SHP77 (cell line): ENCODE measurements at regions not wholly inside any gene's neighbourhood (a gene's known extent, or its start where the extent isn't known, plus 50 kb on each side); places are given as distances from the start of the nearest gene placed in this dataset.

Experiments used
- DNase-seq, 2 experiments: peaks; one replicate each; lab custom pipeline; 2025; lab: John Stamatoyannopoulos, UW

- no peak for DNase-seq
Observed at GRCh38 chr9:75544815-75545214, 345.7 kb upstream of the PCSK5 start.

- no peak for DNase-seq
Observed at GRCh38 chr9:75545287-75545686, 345.2 kb upstream of the PCSK5 start.

GRCh38 chr9:75548871-75549270 is 341.6 kb upstream of the PCSK5 start:
- no peak for DNase-seq

GRCh38 chr9:75551861-75552260 is 338.6 kb upstream of the PCSK5 start:
- no peak for DNase-seq

GRCh38 chr9:75552941-75553340 is 337.5 kb upstream of the PCSK5 start:
- no peak for DNase-seq

GRCh38 chr9:75566813-75567212 is 323.7 kb upstream of the PCSK5 start:
- peak; percentile 7 for DNase-seq

- no peak for DNase-seq
Observed at GRCh38 chr9:75570538-75570937, 319.9 kb upstream of the PCSK5 start.

- DNase-seq: no peak
Observed at GRCh38 chr9:75574569-75574968, 315.9 kb upstream of the PCSK5 start.

- no peak for DNase-seq
Observed at GRCh38 chr9:75582870-75583269, 307.6 kb upstream of the PCSK5 start.

GRCh38 chr9:75588808-75589207 is 301.7 kb upstream of the PCSK5 start:
- no peak for DNase-seq

GRCh38 chr9:75589497-75589896 is 301.0 kb upstream of the PCSK5 start:
- no peak for DNase-seq

GRCh38 chr9:75591972-75592371 is 298.5 kb upstream of the PCSK5 start:
- DNase-seq: no peak

- no peak for DNase-seq
Observed at GRCh38 chr9:75592586-75592985, 297.9 kb upstream of the PCSK5 start.

- DNase-seq: no peak
Observed at GRCh38 chr9:75593920-75594319, 296.6 kb upstream of the PCSK5 start.

GRCh38 chr9:75599126-75599525 is 291.3 kb upstream of the PCSK5 start:
- DNase-seq: no peak

GRCh38 chr9:75601280-75601679 is 289.2 kb upstream of the PCSK5 start:
- DNase-seq: no peak

- DNase-seq: no peak
Observed at GRCh38 chr9:75602060-75602459, 288.4 kb upstream of the PCSK5 start.

- no peak for DNase-seq
Observed at GRCh38 chr9:75604661-75605060, 285.8 kb upstream of the PCSK5 start.

GRCh38 chr9:75607521-75607920 is 283.0 kb upstream of the PCSK5 start:
- DNase-seq: no peak

GRCh38 chr9:75609401-75609800 is 281.1 kb upstream of the PCSK5 start:
- DNase-seq: no peak

GRCh38 chr9:75610246-75610645 is 280.2 kb upstream of the PCSK5 start:
- DNase-seq: no peak

GRCh38 chr9:75612205-75612604 is 278.3 kb upstream of the PCSK5 start:
- DNase-seq: no peak

GRCh38 chr9:75612754-75613153 is 277.7 kb upstream of the PCSK5 start:
- no peak for DNase-seq

- DNase-seq: peak; percentile 34 to 43
Observed at GRCh38 chr9:75615284-75615683, 275.2 kb upstream of the PCSK5 start.

GRCh38 chr9:75616052-75616451 is 274.4 kb upstream of the PCSK5 start:
- DNase-seq: no peak
